ENCODE measurements at regions not wholly inside any gene's neighbourhood (a gene's known extent, or its start where the extent isn't known, plus 50 kb on each side); places are given as distances from the start of the nearest gene placed in this dataset.

- H3K4me1 ChIP-seq (ENCODE audit: low read depth, poor library complexity, severe bottlenecking), result peaks cover 9% of the 10 kb centered on the region
- no peak for TF ChIP-seq CTCF (conservative IDR thresholded peaks at IDR 0.05; ENCODE audit: low read depth, low read length)
Measured at GRCh38 chr1:222457513-222457912, 90.4 kb downstream of the HHIPL2 start.

GRCh38 chr1:222457084-222457483 lies 90.8 kb downstream of the HHIPL2 start:
- H3K79me2 ChIP-seq (ENCODE audit: insufficient read depth, low read depth), result no peaks in the 10 kb centered on the region
- H3K9ac ChIP-seq, result no peak overlapping the region
- H3K4me3 ChIP-seq (IDR thresholded peaks at IDR 0.05; ENCODE audit: insufficient read depth, low read depth, low read length), result no peak overlapping the region
- no peak overlapping the region for H3K4me2 ChIP-seq
- no peak for TF ChIP-seq CTCF (conservative IDR thresholded peaks at IDR 0.05; ENCODE audit: low read depth, low read length)
- H3K27ac ChIP-seq, result no peak overlapping the region
- no peak overlapping the region for H2AFZ ChIP-seq (ENCODE audit: low read depth)
- H4K20me1 ChIP-seq (ENCODE audit: insufficient read depth), result no peaks in the 10 kb centered on the region
- H3K27me3 ChIP-seq (ENCODE audit: insufficient read depth, low read depth), result no peaks in the 10 kb centered on the region
- no peaks in the 10 kb centered on the region for H3K36me3 ChIP-seq (ENCODE audit: insufficient read depth)
- peaks cover 9% of the 10 kb centered on the region for H3K4me1 ChIP-seq (ENCODE audit: low read depth, poor library complexity, severe bottlenecking)

More at GRCh38 chr1:222457513-222457912, 90.4 kb downstream of the HHIPL2 start:
- no peaks in the 10 kb centered on the region for H3K79me2 ChIP-seq (ENCODE audit: insufficient read depth, low read depth)
- no peaks in the 10 kb centered on the region for H4K20me1 ChIP-seq (ENCODE audit: insufficient read depth)
- H3K4me3 ChIP-seq (IDR thresholded peaks at IDR 0.05; ENCODE audit: insufficient read depth, low read depth, low read length), result no peak overlapping the region
- no peak overlapping the region for H3K9ac ChIP-seq
- H3K36me3 ChIP-seq (ENCODE audit: insufficient read depth), result no peaks in the 10 kb centered on the region
- H3K4me2 ChIP-seq, result no peak overlapping the region
- no peaks in the 10 kb centered on the region for H3K27me3 ChIP-seq (ENCODE audit: insufficient read depth, low read depth)
- no peak overlapping the region for H2AFZ ChIP-seq (ENCODE audit: low read depth)
- no peak overlapping the region for H3K27ac ChIP-seq

- Histone ChIP-seq H3K36me3 (ENCODE audit: insufficient read depth) (no peaks in the 10 kb centered on the region), H3K4me3 (IDR thresholded peaks at IDR 0.05; ENCODE audit: insufficient read depth, low read depth, low read length) (no peak overlapping the region), H3K27me3 (ENCODE audit: insufficient read depth, low read depth) (no peaks in the 10 kb centered on the region), H3K27ac (no peak overlapping the region), H3K9ac (no peak overlapping the region), H4K20me1 (ENCODE audit: insufficient read depth) (no peaks in the 10 kb centered on the region), H3K4me1 (ENCODE audit: low read depth, poor library complexity, severe bottlenecking) (peaks cover 9% of the 10 kb centered on the region), H2AFZ (ENCODE audit: low read depth) (peak overlapping the region; percentile 39; the same call in 1 of the 2 replicates), H3K79me2 (ENCODE audit: insufficient read depth, low read depth) (no peaks in the 10 kb centered on the region), H3K4me2 (no peak overlapping the region)
- peak; percentile 96 for TF ChIP-seq CTCF (conservative IDR thresholded peaks at IDR 0.05; ENCODE audit: low read depth, low read length)
Measured at GRCh38 chr1:222455188-222455879, 92.6 kb downstream of the HHIPL2 start.

- Histone ChIP-seq H3K9ac (no peak overlapping the region), H2AFZ (ENCODE audit: low read depth) (peak overlapping the region; percentile 39; the same call in 1 of the 2 replicates), H3K79me2 (ENCODE audit: insufficient read depth, low read depth) (no peaks in the 10 kb centered on the region), H3K27me3 (ENCODE audit: insufficient read depth, low read depth) (no peaks in the 10 kb centered on the region), H4K20me1 (ENCODE audit: insufficient read depth) (no peaks in the 10 kb centered on the region), H3K4me2 (no peak overlapping the region), H3K27ac (no peak overlapping the region), H3K36me3 (ENCODE audit: insufficient read depth) (no peaks in the 10 kb centered on the region), H3K4me1 (ENCODE audit: low read depth, poor library complexity, severe bottlenecking) (peaks cover 9% of the 10 kb centered on the region), H3K4me3 (IDR thresholded peaks at IDR 0.05; ENCODE audit: insufficient read depth, low read depth, low read length) (no peak overlapping the region)
- no peak for TF ChIP-seq CTCF (conservative IDR thresholded peaks at IDR 0.05; ENCODE audit: low read depth, low read length)
Measured at GRCh38 chr1:222454782-222455181, 93.1 kb downstream of the HHIPL2 start.

Data from KMS-11 (cell line).